CD4-positive, CD25-positive, alpha-beta regulatory T cell (primary cell): ENCODE measurements at regions not wholly inside any gene's neighbourhood (a gene's known extent, or its start where the extent isn't known, plus 50 kb on each side); places are given as distances from the start of the nearest gene placed in this dataset.

Experiments used
- ATAC-seq, 2 donors: fragments of 150-1000 bp; cut with Tn5 transposase; one replicate each; pipeline ENCODE4 v1.10.0; 2021; ENCODE audit warnings: low read depth in 2 of 2, moderate number of reproducible peaks in 2 of 2, moderate library complexity in 1 of 2
- DNase-seq, 3 donors: peaks; one replicate each; pipeline versions ENCODE4 v3.0.0 to v3.0.0-alpha.2; 2012 to 2022; ENCODE audit warnings: mixed read lengths in 1 of 3
- H3K27ac ChIP-seq: one replicate; pipeline ENCODE4 v1.7.0; 2013; ENCODE audit warnings: mild to moderate bottlenecking, low read length; ENCODE audit not compliant: insufficient read depth, poor library complexity, severe bottlenecking
- H3K27me3 ChIP-seq: one replicate; pipeline ENCODE4 v1.7.0; 2013; ENCODE audit warnings: low read length; ENCODE audit not compliant: control insufficient read depth, insufficient read depth
- H3K36me3 ChIP-seq: one replicate; pipeline ENCODE4 v1.7.0; 2013; ENCODE audit warnings: mild to moderate bottlenecking, low read length, moderate library complexity; ENCODE audit not compliant: control insufficient read depth, insufficient read depth
- H3K4me1 ChIP-seq: 2 replicates; pipeline ENCODE4 v1.7.0; 2013; ENCODE audit warnings: mild to moderate bottlenecking, low read length; ENCODE audit not compliant: insufficient read depth, control insufficient read depth, poor library complexity, severe bottlenecking
- H3K4me3 ChIP-seq: one replicate; pipeline ENCODE4 v1.7.0; 2013; ENCODE audit warnings: low read depth, mild to moderate bottlenecking, low read length, moderate library complexity
- H3K9me3 ChIP-seq, 2 experiments: 1 replicate in 1 of 2; 2 replicates in 1 of 2; pipeline ENCODE4 v1.7.0; 2013; ENCODE audit warnings: low read length in 2 of 2, mild to moderate bottlenecking in 1 of 2, moderate library complexity in 1 of 2; ENCODE audit not compliant: control insufficient read depth in 2 of 2
- H3K27ac Mint-ChIP-seq, 3 donors: one replicate each; pipeline ENCODE4 v1.8.0; 2020 to 2022; ENCODE audit warnings: mild to moderate bottlenecking in 3 of 3, mixed read lengths in 3 of 3, moderate library complexity in 2 of 3
- H3K27me3 Mint-ChIP-seq: one replicate; pipeline ENCODE4 v1.8.0; 2022; ENCODE audit warnings: mild to moderate bottlenecking, mixed read lengths
- H3K36me3 Mint-ChIP-seq: one replicate; pipeline ENCODE4 v1.8.0; 2020; ENCODE audit warnings: mixed read lengths
- H3K4me1 Mint-ChIP-seq, 4 donors: one replicate each; pipeline ENCODE4 v1.8.0; 2020 to 2022; ENCODE audit warnings: mixed read lengths in 4 of 4, mild to moderate bottlenecking in 1 of 4
- H3K4me3 Mint-ChIP-seq, 4 donors: one replicate each; pipeline ENCODE4 v1.8.0; 2020 to 2022; ENCODE audit warnings: mild to moderate bottlenecking in 4 of 4, mixed read lengths in 4 of 4, moderate library complexity in 3 of 4
- H3K9me3 Mint-ChIP-seq, 7 donors: one replicate each; pipeline ENCODE4 v1.8.0; 2020 to 2022; ENCODE audit warnings: mixed read lengths in 7 of 7, mild to moderate bottlenecking in 3 of 7, moderate library complexity in 2 of 7

- no peaks in the 10 kb centered on the region for H3K27me3 Mint-ChIP-seq
- no peak for ATAC-seq
- Histone ChIP-seq H3K27me3 (no peaks in the 10 kb centered on the region), H3K36me3 (no peaks in the 10 kb centered on the region), H3K4me1 (no peaks in the 10 kb centered on the region), H3K4me3 (no peak overlapping the region), H3K9me3 (no peaks in the 10 kb centered on the region), H3K27ac (no peak overlapping the region)
- DNase-seq, result no peak
- peaks cover 0 to 14% (median 4%) of the 10 kb centered on the region in 7 donors for H3K9me3 Mint-ChIP-seq
- H3K4me3 Mint-ChIP-seq, result no peak overlapping the region
- H3K4me1 Mint-ChIP-seq, result no peaks in the 10 kb centered on the region
- no peaks in the 10 kb centered on the region for H3K36me3 Mint-ChIP-seq
- H3K27ac Mint-ChIP-seq, result no peak overlapping the region
These were observed 1278.0 kb upstream of the MAP3K7 start for GRCh38 chr6:91864911-91865310.

GRCh38 chr6:91860541-91861335 lies 1273.9 kb upstream of the MAP3K7 start:
- H3K4me3 ChIP-seq, result no peak overlapping the region
- Mint-ChIP-seq H3K27ac (no peak overlapping the region), H3K9me3 (peaks cover 0 to 4% (median 1%) of the 10 kb centered on the region in 7 donors), H3K36me3 (no peaks in the 10 kb centered on the region), H3K4me3 (no peak overlapping the region), H3K4me1 (no peaks in the 10 kb centered on the region), H3K27me3 (no peaks in the 10 kb centered on the region)
- H3K27me3 ChIP-seq, result no peaks in the 10 kb centered on the region
- ATAC-seq (no peak), DNase-seq (no peak)
- no peaks in the 10 kb centered on the region for H3K4me1 ChIP-seq
- no peak overlapping the region for H3K27ac ChIP-seq
- no peaks in the 10 kb centered on the region for H3K36me3 ChIP-seq
- H3K9me3 ChIP-seq, result no peaks in the 10 kb centered on the region

- Mint-ChIP-seq H3K36me3 (no peaks in the 10 kb centered on the region), H3K27ac (no peak overlapping the region), H3K4me1 (no peaks in the 10 kb centered on the region), H3K9me3 (peaks cover 0 to 20% (median 7%) of the 10 kb centered on the region in 7 donors), H3K27me3 (no peaks in the 10 kb centered on the region), H3K4me3 (no peak overlapping the region)
- Histone ChIP-seq H3K27ac (no peak overlapping the region), H3K4me3 (no peak overlapping the region), H3K4me1 (no peaks in the 10 kb centered on the region), H3K9me3 (no peaks in the 10 kb centered on the region), H3K27me3 (no peaks in the 10 kb centered on the region), H3K36me3 (no peaks in the 10 kb centered on the region)
- no peak for ATAC-seq
- DNase-seq, result no peak
These were observed 1265.4 kb upstream of the MAP3K7 start for GRCh38 chr6:91852252-91852651.

- Histone ChIP-seq H3K36me3 (no peaks in the 10 kb centered on the region), H3K4me1 (no peaks in the 10 kb centered on the region), H3K27ac (no peak overlapping the region), H3K4me3 (no peak overlapping the region), H3K9me3 (no peaks in the 10 kb centered on the region), H3K27me3 (no peaks in the 10 kb centered on the region)
- Mint-ChIP-seq H3K27ac (no peak overlapping the region), H3K4me3 (no peak overlapping the region), H3K36me3 (no peaks in the 10 kb centered on the region), H3K4me1 (no peaks in the 10 kb centered on the region), H3K27me3 (no peaks in the 10 kb centered on the region), H3K9me3 (peaks cover 0 to 16% (median 4%) of the 10 kb centered on the region in 7 donors)
- ATAC-seq, result no peak
- no peak for DNase-seq
These were observed 1247.9 kb upstream of the MAP3K7 start for GRCh38 chr6:91834813-91835212.

GRCh38 chr6:91827151-91827550 lies 1240.3 kb upstream of the MAP3K7 start:
- ATAC-seq, result no peak

GRCh38 chr6:91826128-91826527 lies 1239.3 kb upstream of the MAP3K7 start:
- Mint-ChIP-seq H3K27me3 (no peaks in the 10 kb centered on the region), H3K4me3 (no peak overlapping the region), H3K9me3 (peaks cover 0 to 12% (median 4%) of the 10 kb centered on the region in 7 donors), H3K27ac (no peak overlapping the region), H3K4me1 (no peaks in the 10 kb centered on the region), H3K36me3 (no peaks in the 10 kb centered on the region)
- H3K4me3 ChIP-seq, result no peak overlapping the region
- H3K9me3 ChIP-seq, result no peaks in the 10 kb centered on the region
- H3K27ac ChIP-seq, result no peak overlapping the region
- ATAC-seq (no peak), DNase-seq (no peak)
- H3K27me3 ChIP-seq, result no peaks in the 10 kb centered on the region
- no peaks in the 10 kb centered on the region for H3K4me1 ChIP-seq
- no peaks in the 10 kb centered on the region for H3K36me3 ChIP-seq

More at GRCh38 chr6:91827151-91827550, 1240.3 kb upstream of the MAP3K7 start:
- no peaks in the 10 kb centered on the region for H3K36me3 ChIP-seq
- H3K4me3 Mint-ChIP-seq, result no peak overlapping the region
- H3K27me3 ChIP-seq, result no peaks in the 10 kb centered on the region
- no peaks in the 10 kb centered on the region for H3K9me3 ChIP-seq
- H3K36me3 Mint-ChIP-seq, result no peaks in the 10 kb centered on the region
- DNase-seq, result no peak
- peaks cover 0 to 12% (median 7%) of the 10 kb centered on the region in 7 donors for H3K9me3 Mint-ChIP-seq
- no peak overlapping the region for H3K4me3 ChIP-seq
- H3K4me1 ChIP-seq, result no peaks in the 10 kb centered on the region
- H3K4me1 Mint-ChIP-seq, result no peaks in the 10 kb centered on the region
- H3K27ac Mint-ChIP-seq, result no peak overlapping the region
- no peak overlapping the region for H3K27ac ChIP-seq
- no peaks in the 10 kb centered on the region for H3K27me3 Mint-ChIP-seq

GRCh38 chr6:91824331-91824730 lies 1237.5 kb upstream of the MAP3K7 start:
- no peak overlapping the region for H3K4me3 ChIP-seq
- no peak for ATAC-seq

GRCh38 chr6:91822581-91822980 lies 1235.7 kb upstream of the MAP3K7 start:
- Mint-ChIP-seq H3K4me3 (no peak overlapping the region), H3K27ac (no peak overlapping the region), H3K9me3 (peaks cover 0 to 14% (median 3%) of the 10 kb centered on the region in 7 donors), H3K27me3 (no peaks in the 10 kb centered on the region), H3K36me3 (no peaks in the 10 kb centered on the region), H3K4me1 (no peaks in the 10 kb centered on the region)
- ATAC-seq, result no peak
- no peaks in the 10 kb centered on the region for H3K36me3 ChIP-seq
- H3K9me3 ChIP-seq, result no peaks in the 10 kb centered on the region
- no peak overlapping the region for H3K27ac ChIP-seq
- H3K4me3 ChIP-seq, result no peak overlapping the region
- no peak for DNase-seq
- no peaks in the 10 kb centered on the region for H3K27me3 ChIP-seq
- H3K4me1 ChIP-seq, result no peaks in the 10 kb centered on the region

More at GRCh38 chr6:91824331-91824730, 1237.5 kb upstream of the MAP3K7 start:
- Mint-ChIP-seq H3K27ac (no peak overlapping the region), H3K4me3 (no peak overlapping the region), H3K9me3 (peaks cover 0 to 17% (median 3%) of the 10 kb centered on the region in 7 donors), H3K4me1 (no peaks in the 10 kb centered on the region), H3K36me3 (no peaks in the 10 kb centered on the region), H3K27me3 (no peaks in the 10 kb centered on the region)
- Histone ChIP-seq H3K4me1 (no peaks in the 10 kb centered on the region), H3K36me3 (no peaks in the 10 kb centered on the region), H3K27ac (no peak overlapping the region), H3K9me3 (no peaks in the 10 kb centered on the region), H3K27me3 (no peaks in the 10 kb centered on the region)
- no peak for DNase-seq
